WI38 (cell line): ENCODE measurements at regions not wholly inside any gene's neighbourhood (a gene's known extent, or its start where the extent isn't known, plus 50 kb on each side); places are given as distances from the start of the nearest gene placed in this dataset.

ENCODE experiments used
- H3K4me3 ChIP-seq: 2 replicates; pipeline ENCODE4 v1.5.1; 2011; ENCODE audit warnings: low read depth, mild to moderate bottlenecking, control low read depth, low read length
- CTCF ChIP-seq: IDR thresholded peaks from 2 replicates; pipeline ENCODE4 v1.5.1; 2012; ENCODE audit warnings: low read depth, mild to moderate bottlenecking, control low read depth, low read length

DNA sequence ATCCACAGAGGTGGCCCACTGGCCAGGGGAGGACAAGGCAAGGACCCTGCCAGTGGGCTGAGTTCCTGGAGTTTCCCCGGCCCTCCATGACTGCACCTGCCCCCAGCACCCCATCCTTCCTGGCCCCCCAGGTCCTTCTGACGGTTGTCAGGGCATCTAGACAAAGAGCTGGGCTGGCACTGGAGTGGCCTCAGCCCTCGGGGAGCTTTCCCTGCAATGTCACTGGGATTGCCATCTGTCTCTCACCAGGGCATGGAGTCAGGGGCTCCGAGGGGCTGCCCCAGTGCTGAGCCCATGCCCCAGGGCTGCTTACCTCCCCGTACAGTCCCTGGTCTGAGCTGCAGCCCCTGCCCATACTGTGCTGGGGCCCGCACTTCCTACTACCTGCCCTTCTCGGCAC lies 446.5 kb upstream of the MKI67 start:
- TF ChIP-seq CTCF = no peak
- no peak overlapping the region for H3K4me3 ChIP-seq

- H3K4me3 ChIP-seq = no peak overlapping the region
- no peak for TF ChIP-seq CTCF
Observed at GRCh38 chr10:128573281-128573845, 447.1 kb upstream of the MKI67 start.

DNA sequence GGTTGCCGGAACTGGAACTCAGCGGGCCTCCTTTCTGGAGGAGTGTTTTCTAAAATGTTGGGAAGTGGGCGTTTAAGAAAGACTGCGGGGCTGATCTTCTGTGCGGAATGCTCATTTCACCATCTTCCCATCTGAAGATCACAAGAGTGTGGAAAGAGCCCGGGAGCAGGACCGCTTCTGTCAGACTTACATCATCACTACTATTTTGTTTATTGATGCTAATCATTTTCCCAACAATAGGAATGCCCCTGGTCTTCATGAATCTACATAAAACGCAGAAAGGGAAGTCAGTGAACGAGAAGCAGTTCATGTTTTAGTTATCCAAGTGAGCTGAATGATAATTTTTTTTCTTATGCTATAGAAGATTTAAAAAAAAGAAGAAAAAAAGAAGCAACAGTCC lies 447.8 kb upstream of the MKI67 start:
- H3K4me3 ChIP-seq = no peak overlapping the region
- no peak for TF ChIP-seq CTCF

GRCh38 chr10:128574581-128575210 lies 448.5 kb upstream of the MKI67 start:
- no peak for TF ChIP-seq CTCF
- no peak overlapping the region for H3K4me3 ChIP-seq

- TF ChIP-seq CTCF = no peak
- no peak overlapping the region for H3K4me3 ChIP-seq
Observed at GRCh38 chr10:128575761-128576160, 449.5 kb upstream of the MKI67 start.

- H3K4me3 ChIP-seq = no peak overlapping the region
- TF ChIP-seq CTCF = no peak
Observed at GRCh38 chr10:128576336-128576735, 450.1 kb upstream of the MKI67 start.

DNA sequence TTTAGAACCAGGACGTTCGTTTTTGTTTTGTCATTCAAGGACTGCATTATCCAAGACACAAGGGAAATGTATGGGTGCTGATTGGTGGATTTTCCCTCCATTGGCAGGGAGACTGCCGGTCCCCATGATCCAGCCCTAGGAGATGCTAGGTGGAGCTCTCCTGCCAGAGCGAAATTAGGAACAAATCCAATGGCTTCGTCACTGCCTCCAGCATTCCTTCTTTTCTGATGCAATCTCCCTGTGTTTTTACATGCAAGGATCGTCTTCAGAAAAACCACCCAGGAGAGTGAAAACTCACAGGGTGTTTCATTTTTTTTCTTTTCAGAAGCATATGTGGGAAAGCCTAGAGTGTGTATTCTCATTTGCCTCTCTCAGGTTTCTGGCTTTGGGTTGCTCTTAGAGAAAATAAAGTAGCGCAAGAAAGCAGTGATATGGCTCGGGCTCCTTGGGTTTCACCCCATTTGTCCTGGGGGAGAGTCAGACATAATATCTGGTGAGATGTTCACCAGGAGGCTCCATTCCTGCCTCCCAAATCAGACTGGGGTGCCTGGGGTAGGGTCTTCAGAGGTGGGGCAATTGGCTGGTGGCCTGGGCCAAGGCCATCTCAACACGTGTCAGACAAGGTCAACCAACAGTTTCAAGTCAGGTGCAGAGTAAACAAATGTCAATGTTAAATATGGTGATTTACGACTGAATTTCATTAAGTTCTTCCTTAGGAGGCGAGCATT lies 450.9 kb upstream of the MKI67 start:
- no peak for TF ChIP-seq CTCF

More for the DNA sequence above, 450.9 kb upstream of the MKI67 start:
- H3K4me3 ChIP-seq = no peak overlapping the region
